ENCODE measurements at regions not wholly inside any gene's neighbourhood (a gene's known extent, or its start where the extent isn't known, plus 50 kb on each side); places are given as distances from the start of the nearest gene placed in this dataset.

- TF ChIP-seq CTCF (IDR thresholded peaks at IDR 0.05; ENCODE audit: low read depth, low read length), result no peak
- TF ChIP-seq POLR2A (IDR thresholded peaks at IDR 0.05; ENCODE audit: extremely low read depth, insufficient read length), result no peak
Observed at GRCh38 chr4:164115236-164115635, 620.7 kb downstream of the TMA16 start.

Measured in NB4 (cell line).